ENCODE measurements at regions not wholly inside any gene's neighbourhood (a gene's known extent, or its start where the extent isn't known, plus 50 kb on each side); places are given as distances from the start of the nearest gene placed in this dataset.
A peak's percentile ranks its signal among the peaks of the same experiment; 100 is the strongest.
"Not testable (repeated sequence)": the region's sequence is repeated elsewhere in the genome, so short reads cannot be mapped to it uniquely, and the experiment has no call there.

GRCh38 chr1:245102149-245102548 is 52.6 kb upstream of the KIF26B start:
- DNase-seq, result not testable (repeated sequence)

- DNase-seq, result no peak
Measured at GRCh38 chr1:245099401-245099800, 55.4 kb upstream of the KIF26B start.

GRCh38 chr1:245098924-245099323 is 55.9 kb upstream of the KIF26B start:
- DNase-seq, result no peak

GRCh38 chr1:245096311-245097066 is 58.3 kb upstream of the KIF26B start:
- DNase-seq, result no peak

GRCh38 chr1:245095903-245096302 is 58.9 kb upstream of the KIF26B start:
- DNase-seq, result no peak

GRCh38 chr1:245094954-245095353 is 59.8 kb upstream of the KIF26B start:
- no peak for DNase-seq

DNA sequence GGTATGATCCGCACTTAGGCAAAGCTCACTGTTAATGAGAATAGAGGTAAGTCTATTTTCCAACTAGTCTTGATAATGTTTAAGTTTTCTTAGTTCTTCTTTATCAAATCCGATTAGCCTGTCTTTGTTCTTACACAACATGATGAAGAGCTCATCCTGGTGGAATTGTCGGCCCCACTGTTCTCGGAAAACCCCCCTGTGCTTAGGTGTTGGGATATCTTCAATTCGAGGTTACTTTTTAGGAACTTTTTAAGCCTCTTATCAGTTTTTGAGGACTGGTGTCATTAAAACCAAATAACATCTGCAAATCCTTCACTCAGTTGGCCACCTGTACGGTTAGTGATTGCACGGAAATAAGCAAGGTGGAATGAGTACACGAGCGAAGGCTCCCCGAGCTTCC is 60.7 kb upstream of the KIF26B start:
- DNase-seq, result no peak

- no peak for DNase-seq
Measured at GRCh38 chr1:245092638-245092976, 62.2 kb upstream of the KIF26B start.

- no peak for DNase-seq
Measured at GRCh38 chr1:245091818-245092637, 62.8 kb upstream of the KIF26B start.

DNA sequence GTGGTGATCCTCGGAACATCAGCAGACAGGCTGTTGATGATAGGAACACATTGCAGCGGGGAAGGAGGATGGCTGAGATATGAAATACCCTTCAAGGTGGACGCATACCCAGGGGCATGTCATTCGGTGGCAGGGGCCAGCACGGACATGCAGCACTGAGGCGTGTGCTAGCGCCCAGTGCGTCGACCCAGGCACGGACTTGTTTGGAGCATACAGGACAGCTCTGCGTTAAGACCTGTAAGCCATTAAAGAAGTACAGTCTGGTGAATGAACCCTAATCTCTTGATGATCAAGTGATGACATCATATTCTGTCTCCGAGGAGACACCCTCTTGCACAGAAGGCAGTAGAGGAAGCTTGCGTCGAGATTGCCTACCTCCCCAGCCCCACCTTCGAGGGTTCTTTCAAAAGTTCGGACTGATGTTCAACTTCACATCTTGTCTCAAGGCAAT is 63.6 kb upstream of the KIF26B start:
- no peak for DNase-seq

DNA sequence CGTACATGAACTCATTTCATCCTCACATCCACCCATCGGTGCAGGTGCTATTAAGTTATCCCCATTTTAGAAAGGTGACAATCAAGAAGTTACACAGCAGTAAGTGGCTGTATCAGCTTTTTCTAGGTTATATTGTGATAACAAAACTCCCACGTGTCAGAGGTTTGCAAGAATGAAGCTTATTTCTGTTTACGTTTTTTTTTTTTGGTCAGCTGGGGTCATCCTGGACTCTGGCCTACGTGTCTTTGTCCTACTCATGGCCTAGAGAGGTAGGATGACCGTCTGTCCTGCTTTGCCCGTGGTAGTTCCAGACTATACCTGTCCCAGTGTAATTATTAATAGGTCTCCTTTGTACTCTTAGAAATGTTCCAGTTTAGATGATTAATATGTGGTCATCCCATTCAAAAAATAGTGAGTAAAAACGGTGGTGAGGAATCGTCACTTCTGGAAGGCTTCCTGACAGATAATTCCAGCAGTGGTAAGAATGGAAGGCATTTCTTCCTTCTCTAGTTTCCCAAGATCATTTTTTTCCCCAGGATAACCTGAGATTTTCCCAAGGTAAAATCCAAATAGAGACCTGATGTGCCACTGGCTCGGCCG is 64.2 kb upstream of the KIF26B start:
- no peak for DNase-seq

- no peak for DNase-seq
Measured at GRCh38 chr1:245087723-245088122, 67.1 kb upstream of the KIF26B start.

DNA sequence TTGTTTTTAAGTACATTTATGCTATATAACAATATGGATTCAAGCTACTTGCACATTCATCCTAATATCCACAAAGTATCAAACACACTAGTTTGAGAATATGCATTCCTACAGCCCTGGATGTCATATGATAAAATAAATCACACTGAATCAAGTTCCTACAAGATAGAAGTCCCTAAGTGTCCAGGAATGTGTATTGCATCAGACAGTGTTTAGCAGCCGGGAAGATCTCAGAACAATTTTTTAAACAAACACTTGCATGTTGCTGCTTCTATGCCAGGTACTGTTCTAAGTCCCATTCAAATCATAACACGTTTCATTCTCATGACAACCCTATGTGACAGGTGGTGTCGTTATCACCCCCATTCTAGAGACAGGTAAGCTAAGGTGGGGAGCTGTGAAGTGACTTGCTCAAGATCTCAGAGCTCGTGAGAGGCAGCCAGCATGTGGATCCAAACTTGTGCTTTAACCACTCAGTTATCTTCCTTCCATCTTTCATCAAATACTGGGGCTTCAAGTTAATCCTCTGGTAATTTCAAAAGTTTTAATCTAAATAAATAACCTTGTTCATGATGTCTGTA is 68.3 kb upstream of the KIF26B start:
- no peak for DNase-seq

DNA sequence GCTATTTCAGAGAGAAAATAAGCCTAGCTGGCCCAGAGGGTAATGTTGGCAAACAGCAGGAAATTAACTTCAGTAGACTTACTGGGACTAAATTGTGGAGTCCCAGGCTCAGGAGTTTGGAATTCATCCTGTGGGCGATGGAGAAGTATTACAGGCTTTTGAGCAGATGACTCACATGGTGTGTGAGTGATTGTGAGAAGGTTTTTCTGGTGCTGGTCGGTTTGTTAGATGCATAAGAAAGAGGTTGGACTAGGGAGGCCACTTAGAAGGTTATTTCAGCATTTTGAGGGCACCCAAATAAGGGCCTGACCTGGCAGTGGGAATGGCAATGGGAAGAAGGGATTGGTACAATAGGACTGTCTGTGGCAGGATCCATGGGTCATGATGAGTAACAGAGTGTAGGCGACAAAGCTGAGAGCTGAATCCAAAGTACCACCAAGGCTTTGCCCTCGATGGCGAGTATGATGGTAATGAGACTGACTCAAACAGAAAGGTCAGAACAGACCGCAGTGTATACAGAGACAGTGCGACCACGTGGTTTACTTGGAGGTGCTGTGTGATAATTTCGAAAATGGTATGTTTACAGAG is 69.2 kb upstream of the KIF26B start:
- no peak for DNase-seq

DNA sequence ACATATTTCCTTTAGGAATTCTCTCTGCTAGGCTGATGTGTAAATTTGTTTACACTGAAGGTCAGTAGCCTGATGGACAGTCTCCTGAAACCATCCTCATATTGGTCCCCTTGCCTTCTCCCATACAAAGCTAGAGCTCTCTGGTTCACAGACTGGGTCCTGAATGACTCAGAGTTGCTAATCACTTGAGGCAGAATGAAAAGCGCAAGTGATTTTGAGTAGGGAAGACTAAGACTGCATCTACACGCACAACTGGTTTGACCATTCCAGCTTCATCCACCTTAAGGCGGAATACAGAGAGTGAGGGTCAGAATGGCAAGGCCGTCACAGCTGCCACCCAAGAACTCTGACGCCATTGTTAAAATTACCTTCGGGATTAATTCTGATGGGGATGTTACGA is 70.2 kb upstream of the KIF26B start:
- no peak for DNase-seq

DNA sequence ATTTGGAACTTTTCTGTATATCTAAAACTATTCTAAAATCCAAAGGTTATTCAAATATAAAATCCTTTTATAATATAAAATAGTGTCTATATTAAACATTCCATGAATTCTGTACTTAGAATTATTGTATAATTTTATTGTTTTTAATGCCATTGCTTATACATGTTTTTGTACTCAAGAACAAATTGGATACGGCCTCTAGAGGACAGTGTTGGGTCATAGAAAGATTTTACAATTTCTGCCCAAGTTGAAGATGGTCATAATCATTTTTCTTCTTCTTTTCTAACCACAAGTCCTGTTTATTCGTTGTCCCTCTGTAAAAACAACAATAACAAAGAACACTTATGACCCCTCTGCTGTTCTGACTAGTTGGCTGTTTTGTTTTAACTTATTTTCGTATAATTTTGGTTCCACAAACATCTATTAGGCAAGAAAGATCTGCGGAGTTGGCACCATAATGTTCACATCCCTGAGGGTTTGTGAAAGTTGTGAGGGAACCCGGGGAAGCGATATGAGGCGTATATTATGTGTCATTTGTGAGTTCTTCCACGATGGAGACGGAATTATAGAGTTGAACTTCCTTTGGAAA is 75.7 kb upstream of the KIF26B start:
- peak; percentile 22 for DNase-seq

GRCh38 chr1:245074898-245075297 is 79.9 kb upstream of the KIF26B start:
- no peak for DNase-seq

- peak; percentile 44 for DNase-seq
Measured at GRCh38 chr1:245074232-245074747, 80.5 kb upstream of the KIF26B start.

DNA sequence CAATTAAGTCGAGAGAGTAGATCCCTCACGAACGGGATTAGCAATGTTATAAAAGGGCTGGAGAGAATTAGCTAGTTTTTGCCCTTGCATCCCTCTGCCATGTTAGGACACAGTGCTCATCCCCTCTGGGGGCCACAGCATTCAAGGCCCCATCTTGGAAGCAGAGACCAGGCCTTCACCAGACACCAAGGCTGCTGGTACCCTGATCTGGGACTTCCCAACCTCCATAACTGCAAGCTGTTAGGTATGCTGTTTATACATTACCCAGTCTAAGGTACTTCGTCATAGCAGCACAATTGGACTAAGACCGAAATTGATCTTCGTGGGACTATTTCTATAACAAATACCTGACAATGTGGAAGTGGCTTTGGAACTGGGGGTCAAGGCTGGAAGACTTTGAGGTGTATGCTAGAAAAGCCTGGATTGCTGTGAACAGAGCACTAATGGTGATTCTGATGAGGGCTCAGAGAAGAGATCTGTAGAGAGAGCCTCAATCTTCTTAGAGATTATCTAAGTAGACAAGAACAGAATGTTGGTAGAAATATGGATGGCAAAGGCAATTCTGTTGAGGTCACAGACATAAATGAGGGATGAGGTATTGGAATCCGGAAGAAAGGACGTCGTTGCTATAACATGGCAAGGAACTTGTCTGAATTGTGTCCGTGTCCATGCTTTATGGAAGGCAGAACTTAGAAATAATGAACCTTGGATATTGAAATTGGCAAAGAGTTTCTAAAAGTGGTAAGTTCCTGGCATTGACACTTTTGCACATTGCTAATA is 83.8 kb upstream of the KIF26B start:
- no peak for DNase-seq

GRCh38 chr1:245067257-245067656 is 87.5 kb upstream of the KIF26B start:
- no peak for DNase-seq

DNA sequence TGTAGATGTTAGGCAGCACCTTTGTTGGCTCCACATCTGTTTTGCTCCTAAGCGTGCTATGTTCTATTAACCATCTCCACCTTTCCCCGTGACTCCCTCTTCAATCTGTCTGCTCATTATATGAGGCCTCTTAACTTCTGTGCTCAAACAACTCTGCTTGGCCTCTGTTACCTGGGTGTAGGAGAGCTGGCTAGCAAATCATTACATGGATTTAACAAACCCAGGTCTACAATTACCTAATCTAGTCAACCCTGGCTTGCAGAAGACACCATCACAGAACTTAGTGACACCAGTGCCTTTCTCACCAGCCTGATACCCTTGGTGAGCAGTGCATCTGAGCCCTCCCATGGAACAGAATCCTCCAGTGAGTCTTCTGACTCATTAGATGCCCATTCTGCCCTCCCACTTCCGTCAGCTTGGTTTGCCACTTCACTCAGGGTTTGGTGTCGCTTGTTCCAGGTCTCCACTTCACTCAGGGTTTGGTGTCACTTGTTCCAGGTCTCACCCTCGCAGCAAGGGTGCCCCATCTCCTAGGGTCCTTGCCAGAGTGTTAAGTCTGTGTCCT is 92.0 kb upstream of the KIF26B start:
- no peak for DNase-seq

Data from NCI-H1436 (cell line).